Endodermal cell (in vitro differentiated cells): ENCODE measurements at regions not wholly inside any gene's neighbourhood (a gene's known extent, or its start where the extent isn't known, plus 50 kb on each side); places are given as distances from the start of the nearest gene placed in this dataset.
"Not testable (repeated sequence)": the region's sequence is repeated elsewhere in the genome, so short reads cannot be mapped to it uniquely, and the experiment has no call there.

ENCODE experiments used
- DNase-seq: peaks from one replicate; pipeline ENCODE4 v3.0.0-alpha.2; 2017
- H3K27ac ChIP-seq: 2 replicates; pipeline ENCODE4 v1.5.1; 2013; ENCODE audit warnings: mild to moderate bottlenecking, low read depth, low read length, moderate library complexity
- H3K27me3 ChIP-seq: 2 replicates; pipeline ENCODE4 v1.6.1; 2013; ENCODE audit warnings: mild to moderate bottlenecking, low read length, moderate library complexity; ENCODE audit not compliant: insufficient read depth, control insufficient read depth, poor library complexity, severe bottlenecking
- H3K36me3 ChIP-seq: 2 replicates; pipeline ENCODE4 v1.7.0; 2013; ENCODE audit warnings: mild to moderate bottlenecking, low read length, moderate library complexity; ENCODE audit not compliant: control insufficient read depth, insufficient read depth
- H3K4me1 ChIP-seq: one replicate; pipeline ENCODE4 v1.7.0; 2013; ENCODE audit warnings: low read length; ENCODE audit not compliant: control insufficient read depth, insufficient read depth
- H3K4me3 ChIP-seq: 2 replicates; pipeline ENCODE4 v1.5.1; 2013; ENCODE audit warnings: mild to moderate bottlenecking, low read length, moderate library complexity
- H3K9ac ChIP-seq: 2 replicates; pipeline ENCODE4 v1.6.1; 2013; ENCODE audit warnings: mild to moderate bottlenecking, low read length, moderate library complexity; ENCODE audit not compliant: poor library complexity, severe bottlenecking; ENCODE audit errors: extremely low read depth
- H3K9me3 ChIP-seq: 2 replicates; pipeline ENCODE4 v1.6.1; 2013; ENCODE audit warnings: mild to moderate bottlenecking, low read length, moderate library complexity; ENCODE audit not compliant: control insufficient read depth
- H3K27ac Mint-ChIP-seq: 2 replicates; pipeline ENCODE4 v1.8.0; 2020; ENCODE audit warnings: mixed read lengths
- H3K27me3 Mint-ChIP-seq: 2 replicates; pipeline ENCODE4 v1.8.0; 2021; ENCODE audit warnings: mild to moderate bottlenecking, mixed read lengths; ENCODE audit not compliant: insufficient read depth
- H3K36me3 Mint-ChIP-seq: 2 replicates; pipeline ENCODE4 v1.8.0; 2020; ENCODE audit warnings: low read depth, mixed read lengths
- H3K4me1 Mint-ChIP-seq: 2 replicates; pipeline ENCODE4 v1.8.0; 2020; ENCODE audit warnings: mixed read lengths
- H3K4me3 Mint-ChIP-seq: 2 replicates; pipeline ENCODE4 v1.8.0; 2020; ENCODE audit warnings: mild to moderate bottlenecking, moderate library complexity, mixed read lengths
- H3K9me3 Mint-ChIP-seq: 2 replicates; pipeline ENCODE4 v1.8.0; 2020; ENCODE audit warnings: mild to moderate bottlenecking, mixed read lengths
- WGBS, 2 experiments: methylation state at CpG; one replicate each; pipeline versions ENCODE4 v1.1.5 to v1.1.7; 2013; ENCODE audit warnings: missing lambda C conversion rate in 2 of 2, mixed read lengths in 1 of 2; ENCODE audit not compliant: insufficient coverage in 1 of 2, insufficient read length in 1 of 2; 5-methylcytosine and 5-hydroxymethylcytosine counted together
- TF ChIP-seq, protein P1 (sequence below): fragments of 200-600 bp; sonication (generic); conservative IDR thresholded peaks from 2 replicates; pipeline ENCODE4 v1.5.0; 2021; ENCODE audit warnings: antibody characterized with exemption, mild to moderate bottlenecking

- Mint-ChIP-seq H3K4me3 (no peak overlapping the region), H3K27ac (no peak overlapping the region), H3K9me3 (peaks cover 47% of the 10 kb centered on the region), H3K4me1 (no peaks in the 10 kb centered on the region), H3K27me3 (no peaks in the 10 kb centered on the region), H3K36me3 (no peaks in the 10 kb centered on the region)
- no peak overlapping the region for H3K9ac ChIP-seq
- no peaks in the 10 kb centered on the region for H3K27me3 ChIP-seq
- no peak for DNase-seq
- H3K27ac ChIP-seq: no peak overlapping the region
- no peaks in the 10 kb centered on the region for H3K9me3 ChIP-seq
- TF ChIP-seq, protein P1, sequence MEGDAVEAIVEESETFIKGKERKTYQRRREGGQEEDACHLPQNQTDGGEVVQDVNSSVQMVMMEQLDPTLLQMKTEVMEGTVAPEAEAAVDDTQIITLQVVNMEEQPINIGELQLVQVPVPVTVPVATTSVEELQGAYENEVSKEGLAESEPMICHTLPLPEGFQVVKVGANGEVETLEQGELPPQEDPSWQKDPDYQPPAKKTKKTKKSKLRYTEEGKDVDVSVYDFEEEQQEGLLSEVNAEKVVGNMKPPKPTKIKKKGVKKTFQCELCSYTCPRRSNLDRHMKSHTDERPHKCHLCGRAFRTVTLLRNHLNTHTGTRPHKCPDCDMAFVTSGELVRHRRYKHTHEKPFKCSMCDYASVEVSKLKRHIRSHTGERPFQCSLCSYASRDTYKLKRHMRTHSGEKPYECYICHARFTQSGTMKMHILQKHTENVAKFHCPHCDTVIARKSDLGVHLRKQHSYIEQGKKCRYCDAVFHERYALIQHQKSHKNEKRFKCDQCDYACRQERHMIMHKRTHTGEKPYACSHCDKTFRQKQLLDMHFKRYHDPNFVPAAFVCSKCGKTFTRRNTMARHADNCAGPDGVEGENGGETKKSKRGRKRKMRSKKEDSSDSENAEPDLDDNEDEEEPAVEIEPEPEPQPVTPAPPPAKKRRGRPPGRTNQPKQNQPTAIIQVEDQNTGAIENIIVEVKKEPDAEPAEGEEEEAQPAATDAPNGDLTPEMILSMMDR: no peak
- 92% methylated on average over 2 of the region's 3 CpGs; no CpG with 5 or more reads in 1 of the 2 experiments for WGBS, 2 experiments
- H3K4me1 ChIP-seq: no peaks in the 10 kb centered on the region
- no peak overlapping the region for H3K4me3 ChIP-seq
- H3K36me3 ChIP-seq: no peaks in the 10 kb centered on the region
These were observed 413.6 kb upstream of the CXorf51A start for GRCh38 chrX:147228153-147228552.

DNA sequence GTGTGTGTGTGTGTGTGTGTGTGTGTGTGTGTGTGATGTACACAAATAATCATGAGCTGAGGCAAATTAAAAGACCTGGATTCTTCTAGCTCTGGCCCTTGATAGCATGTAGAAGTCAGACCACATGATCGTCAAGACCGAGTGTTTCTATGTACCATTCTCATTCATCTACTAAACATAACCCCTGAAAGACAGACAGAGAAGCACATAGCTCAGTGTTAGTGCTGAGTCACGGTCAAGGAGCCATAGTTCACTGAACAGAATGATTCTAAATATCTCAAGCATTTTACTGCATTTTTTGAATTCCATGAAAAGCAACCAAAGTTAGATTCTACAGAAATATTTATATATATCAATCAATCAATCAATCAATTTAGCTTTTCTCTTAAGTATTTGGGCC is 412.3 kb upstream of the CXorf51A start:
- no peak for DNase-seq
- Histone ChIP-seq H3K27me3 (no peaks in the 10 kb centered on the region), H3K9me3 (no peaks in the 10 kb centered on the region), H3K4me1 (no peaks in the 10 kb centered on the region), H3K36me3 (no peaks in the 10 kb centered on the region), H3K27ac (no peak overlapping the region), H3K9ac (no peak overlapping the region), H3K4me3 (no peak overlapping the region)
- Mint-ChIP-seq H3K4me3 (no peak overlapping the region), H3K4me1 (no peaks in the 10 kb centered on the region), H3K27me3 (no peaks in the 10 kb centered on the region), H3K9me3 (peaks cover 46% of the 10 kb centered on the region), H3K27ac (no peak overlapping the region), H3K36me3 (no peaks in the 10 kb centered on the region)
- WGBS, 2 experiments: 88% methylated on average over 3 of the region's 3 CpGs; no CpG with 5 or more reads in 1 of the 2 experiments
- TF ChIP-seq, protein P1: no peak

DNA sequence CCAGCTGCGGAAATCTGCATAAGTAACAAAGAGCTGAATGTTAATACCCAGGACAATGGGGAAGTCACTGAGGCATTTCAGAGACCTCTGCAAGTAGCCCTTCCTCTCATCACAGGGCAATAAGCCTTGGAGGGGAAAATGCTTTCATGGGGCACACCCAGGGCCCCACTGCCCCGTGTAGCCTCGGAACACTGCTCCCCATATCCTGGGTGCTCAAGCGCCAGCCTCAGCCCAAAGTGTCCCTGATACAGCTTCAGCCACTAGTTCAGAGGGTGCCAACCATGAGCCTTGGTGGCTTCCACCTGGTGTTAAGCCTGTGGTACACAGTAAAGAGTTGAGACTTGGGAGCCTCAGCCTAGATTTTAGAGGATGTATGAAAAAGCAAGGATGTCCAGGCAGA is 402.8 kb upstream of the CXorf51A start:
- no peaks in the 10 kb centered on the region for H3K27me3 Mint-ChIP-seq
- Histone ChIP-seq H3K4me1 (no peaks in the 10 kb centered on the region), H3K9ac (no peak overlapping the region), H3K9me3 (no peaks in the 10 kb centered on the region), H3K27ac (no peak overlapping the region), H3K27me3 (no peaks in the 10 kb centered on the region), H3K4me3 (no peak overlapping the region), H3K36me3 (no peaks in the 10 kb centered on the region)
- H3K4me1 Mint-ChIP-seq: no peaks in the 10 kb centered on the region
- TF ChIP-seq, protein P1: no peak
- H3K9me3 Mint-ChIP-seq: peaks cover 53% of the 10 kb centered on the region
- H3K36me3 Mint-ChIP-seq: no peaks in the 10 kb centered on the region
- H3K4me3 Mint-ChIP-seq: no peak overlapping the region
- no peak overlapping the region for H3K27ac Mint-ChIP-seq
- 91 to 100% methylated on average over 1 to 4 of the region's 4 CpGs for WGBS, 2 experiments
- no peak for DNase-seq

DNA sequence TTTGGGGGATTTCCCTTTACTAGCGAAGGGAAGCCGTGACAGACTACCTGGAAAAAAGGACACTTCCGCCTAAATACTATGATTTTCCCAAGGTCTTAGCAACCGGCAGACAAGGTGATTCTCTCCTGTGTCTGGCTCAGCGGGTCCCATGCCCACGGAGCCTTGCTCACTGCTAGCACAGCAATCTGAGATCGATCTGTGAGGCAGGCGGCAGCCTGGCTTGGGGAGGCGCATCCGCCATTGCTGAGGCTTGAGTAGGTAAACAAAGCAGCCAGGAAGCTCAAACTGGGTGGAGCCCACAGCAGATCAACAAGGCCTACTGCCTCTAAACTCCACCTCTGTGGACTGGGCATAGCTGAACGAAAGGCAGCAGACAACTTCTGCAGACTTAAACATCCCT is 385.9 kb upstream of the CXorf51A start:
- H3K4me3 Mint-ChIP-seq, H3K36me3 Mint-ChIP-seq, H3K27ac ChIP-seq, H3K9ac ChIP-seq, H3K27me3 Mint-ChIP-seq, H3K4me3 ChIP-seq, DNase-seq, H3K27ac Mint-ChIP-seq, H3K36me3 ChIP-seq, H3K4me1 ChIP-seq, H3K27me3 ChIP-seq, H3K9me3 ChIP-seq, H3K4me1 Mint-ChIP-seq: not testable (repeated sequence)
- H3K9me3 Mint-ChIP-seq: peaks cover 32% of the 10 kb centered on the region
- 95 to 100% methylated on average over 1 to 11 of the region's 11 CpGs for WGBS, 2 experiments
